ENCODE measurements at regions not wholly inside any gene's neighbourhood (a gene's known extent, or its start where the extent isn't known, plus 50 kb on each side); places are given as distances from the start of the nearest gene placed in this dataset.

DNA sequence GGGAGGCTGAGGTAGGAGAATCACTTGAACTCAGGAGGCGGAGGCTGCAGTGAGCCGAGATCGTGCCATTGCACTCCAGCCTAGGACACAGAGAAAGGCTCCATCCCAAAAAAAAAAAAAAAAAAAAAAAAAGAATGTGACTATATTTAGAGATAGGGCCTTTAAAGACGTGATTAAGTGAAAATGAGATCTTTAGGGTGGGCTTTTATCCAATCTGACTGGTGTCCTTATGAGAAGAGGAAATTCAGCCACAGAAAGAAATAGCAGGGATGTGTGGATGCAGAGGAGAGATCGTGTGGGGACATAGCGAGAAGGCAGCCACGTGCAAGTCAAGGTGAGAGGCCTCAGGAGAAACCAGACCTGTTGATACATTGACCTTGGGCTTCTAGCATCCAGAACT lies 69.9 kb upstream of the ACSL3 start:
- Mint-ChIP-seq H3K36me3 (no peaks in the 10 kb centered on the region), H3K27me3 (ENCODE audit: low read depth in 3 of 3) (peaks cover 0 to 2% (median 1%) of the 10 kb centered on the region in 3 donors), H3K4me3 (no peak overlapping the region), H3K9me3 (peaks cover 0 to 2% (median 0%) of the 10 kb centered on the region in 7 donors), H3K4me1 (peaks cover 41% of the 10 kb centered on the region), H3K27ac (peak overlapping the region in 5 of 7 donors; percentile 55 to 95 (median 84))
- 89% methylated on average over 4 of the region's 7 CpGs for whole genome bisulfite sequencing (ENCODE audit: insufficient coverage)
- H3K9me3 ChIP-seq (replicated peaks in 1 of 2; ENCODE audit: control insufficient read depth in 1 of 2, insufficient read depth in 1 of 2, low read length in 2 of 2), result no peaks in the 10 kb centered on the region
- H2AFZ ChIP-seq (ENCODE audit: insufficient read depth, low read depth, low read length, poor library complexity, severe bottlenecking), result no peak overlapping the region
- H3K27ac ChIP-seq (ENCODE audit: low read depth in 1 of 2, low read length in 2 of 2), result peak overlapping the region in 1 of 2 donors; percentile 71
- no peaks in the 10 kb centered on the region for H3K36me3 ChIP-seq (replicated peaks in 1 of 2; ENCODE audit: control insufficient read depth in 1 of 2, insufficient read depth in 2 of 2, low read length in 2 of 2)
- H3K4me3 ChIP-seq (replicated peaks in 1 of 3; ENCODE audit: low read depth in 2 of 3, low read length in 3 of 3), result no peak overlapping the region
- no peak overlapping the region for H3K9ac ChIP-seq (ENCODE audit: insufficient read depth, low read length, poor library complexity, severe bottlenecking)
- DNase-seq, result no peak
- H3K4me2 ChIP-seq (replicated peaks; ENCODE audit: extremely low read depth, low read length, poor library complexity, severe bottlenecking), result no peak overlapping the region
- H3K27me3 ChIP-seq (ENCODE audit: control insufficient read depth in 2 of 2, insufficient read depth in 2 of 2, low read length in 2 of 2), result no peaks in the 10 kb centered on the region
- H3K79me2 ChIP-seq (ENCODE audit: insufficient read depth, low read length), result no peaks in the 10 kb centered on the region
- intact Hi-C loops (cut with micrococcal nuclease), result loop anchor here (10.0 kb wide), 4 partner anchors 56 to 124 kb away; partner anchors contain the start of gene ACSL3 (in 1 of the 2)
- TF ChIP-seq, protein P1, sequence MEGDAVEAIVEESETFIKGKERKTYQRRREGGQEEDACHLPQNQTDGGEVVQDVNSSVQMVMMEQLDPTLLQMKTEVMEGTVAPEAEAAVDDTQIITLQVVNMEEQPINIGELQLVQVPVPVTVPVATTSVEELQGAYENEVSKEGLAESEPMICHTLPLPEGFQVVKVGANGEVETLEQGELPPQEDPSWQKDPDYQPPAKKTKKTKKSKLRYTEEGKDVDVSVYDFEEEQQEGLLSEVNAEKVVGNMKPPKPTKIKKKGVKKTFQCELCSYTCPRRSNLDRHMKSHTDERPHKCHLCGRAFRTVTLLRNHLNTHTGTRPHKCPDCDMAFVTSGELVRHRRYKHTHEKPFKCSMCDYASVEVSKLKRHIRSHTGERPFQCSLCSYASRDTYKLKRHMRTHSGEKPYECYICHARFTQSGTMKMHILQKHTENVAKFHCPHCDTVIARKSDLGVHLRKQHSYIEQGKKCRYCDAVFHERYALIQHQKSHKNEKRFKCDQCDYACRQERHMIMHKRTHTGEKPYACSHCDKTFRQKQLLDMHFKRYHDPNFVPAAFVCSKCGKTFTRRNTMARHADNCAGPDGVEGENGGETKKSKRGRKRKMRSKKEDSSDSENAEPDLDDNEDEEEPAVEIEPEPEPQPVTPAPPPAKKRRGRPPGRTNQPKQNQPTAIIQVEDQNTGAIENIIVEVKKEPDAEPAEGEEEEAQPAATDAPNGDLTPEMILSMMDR (IDR thresholded peaks at IDR 0.05), result no peak
- no peaks in the 10 kb centered on the region for H4K20me1 ChIP-seq (ENCODE audit: insufficient read depth, low read length)
- H3K4me1 ChIP-seq (ENCODE audit: control insufficient read depth in 1 of 2, insufficient read depth in 2 of 2, low read length in 2 of 2), result peaks cover 29 to 44% of the 10 kb centered on the region in 2 donors

- H3K4me1 ChIP-seq (ENCODE audit: control insufficient read depth in 1 of 2, insufficient read depth in 2 of 2, low read length in 2 of 2), result peaks cover 29 to 48% of the 10 kb centered on the region in 2 donors
- H3K9me3 ChIP-seq (replicated peaks in 1 of 2; ENCODE audit: control insufficient read depth in 1 of 2, insufficient read depth in 1 of 2, low read length in 2 of 2), result no peaks in the 10 kb centered on the region
- H3K27me3 Mint-ChIP-seq (ENCODE audit: low read depth in 3 of 3), result peaks cover 0 to 2% (median 1%) of the 10 kb centered on the region in 3 donors
- H3K36me3 Mint-ChIP-seq, result no peaks in the 10 kb centered on the region
- H3K27me3 ChIP-seq (ENCODE audit: control insufficient read depth in 2 of 2, insufficient read depth in 2 of 2, low read length in 2 of 2), result no peaks in the 10 kb centered on the region
- peak overlapping the region in 1 of 3 experiments; percentile 27 for H3K4me3 ChIP-seq (replicated peaks in 1 of 3; ENCODE audit: low read depth in 2 of 3, low read length in 3 of 3)
- no peak overlapping the region for H3K9ac ChIP-seq (ENCODE audit: insufficient read depth, low read length, poor library complexity, severe bottlenecking)
- H3K36me3 ChIP-seq (replicated peaks in 1 of 2; ENCODE audit: control insufficient read depth in 1 of 2, insufficient read depth in 2 of 2, low read length in 2 of 2), result no peaks in the 10 kb centered on the region
- peaks cover 0 to 2% (median 0%) of the 10 kb centered on the region in 7 donors for H3K9me3 Mint-ChIP-seq
- peak overlapping the region; percentile 81 to 93 (median 90) for H3K27ac Mint-ChIP-seq
- H3K27ac ChIP-seq (ENCODE audit: low read depth in 1 of 2, low read length in 2 of 2), result peak overlapping the region; percentile 44 to 71
- peak overlapping the region; percentile 32 for H3K4me2 ChIP-seq (replicated peaks; ENCODE audit: extremely low read depth, low read length, poor library complexity, severe bottlenecking)
- H3K4me1 Mint-ChIP-seq, result peaks cover 46% of the 10 kb centered on the region
- TF ChIP-seq, protein P1 (IDR thresholded peaks at IDR 0.05), result no peak
- peak overlapping the region; percentile 69 for H2AFZ ChIP-seq (ENCODE audit: insufficient read depth, low read depth, low read length, poor library complexity, severe bottlenecking)
- peak; percentile 68 to 79 (median 78) for DNase-seq
- 40% methylated on average over 11 of the region's 14 CpGs for WGBS (ENCODE audit: insufficient coverage)
- H4K20me1 ChIP-seq (ENCODE audit: insufficient read depth, low read length), result no peaks in the 10 kb centered on the region
- peak overlapping the region; percentile 52 to 55 for H3K4me3 Mint-ChIP-seq
- intact Hi-C loops (cut with micrococcal nuclease), result loop anchor here (10.0 kb wide), 4 partner anchors 57 to 123 kb away; partner anchors contain the start of gene ACSL3 (in 1 of the 2)
- no peaks in the 10 kb centered on the region for H3K79me2 ChIP-seq (ENCODE audit: insufficient read depth, low read length)
These were observed 68.7 kb upstream of the ACSL3 start for GRCh38 chr2:222792001-222792611.
